HG02981 (cell line): ENCODE measurements at regions not wholly inside any gene's neighbourhood (a gene's known extent, or its start where the extent isn't known, plus 50 kb on each side); places are given as distances from the start of the nearest gene placed in this dataset.

Source experiments
- ATAC-seq: cut with Tn5 transposase; IDR thresholded peaks from one replicate; pipeline ENCODE4 v1.9.1; 2021; ENCODE audit warnings: mild to moderate bottlenecking, moderate library complexity; ENCODE audit not compliant: unreplicated experiment

DNA sequence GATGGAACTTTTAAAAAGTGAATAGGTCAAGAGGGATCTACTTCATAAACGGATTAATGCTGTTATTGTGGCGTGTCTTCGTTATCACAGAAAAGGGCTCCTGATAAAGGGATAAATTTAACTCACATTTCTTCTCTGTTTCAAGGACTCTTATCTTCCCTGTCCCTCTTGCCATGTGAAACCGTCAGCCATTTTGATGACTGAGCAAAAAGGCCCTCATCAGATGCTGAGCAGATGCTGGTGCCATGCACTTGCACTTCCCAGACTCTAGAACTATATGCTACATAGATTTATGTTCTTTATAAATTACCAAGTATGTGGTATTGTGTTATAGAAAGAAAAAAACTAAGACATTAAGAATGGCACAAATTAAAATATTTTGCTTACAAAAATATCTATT is 1011.8 kb upstream of the GBE1 start:
- ATAC-seq = no peak

GRCh38 chr3:82764521-82764920 is 1003.1 kb upstream of the GBE1 start:
- ATAC-seq = no peak

- no peak for ATAC-seq
Measured at GRCh38 chr3:82761858-82762257, 1000.4 kb upstream of the GBE1 start.

- no peak for ATAC-seq
Measured at GRCh38 chr3:82745544-82745943, 984.1 kb upstream of the GBE1 start.

DNA sequence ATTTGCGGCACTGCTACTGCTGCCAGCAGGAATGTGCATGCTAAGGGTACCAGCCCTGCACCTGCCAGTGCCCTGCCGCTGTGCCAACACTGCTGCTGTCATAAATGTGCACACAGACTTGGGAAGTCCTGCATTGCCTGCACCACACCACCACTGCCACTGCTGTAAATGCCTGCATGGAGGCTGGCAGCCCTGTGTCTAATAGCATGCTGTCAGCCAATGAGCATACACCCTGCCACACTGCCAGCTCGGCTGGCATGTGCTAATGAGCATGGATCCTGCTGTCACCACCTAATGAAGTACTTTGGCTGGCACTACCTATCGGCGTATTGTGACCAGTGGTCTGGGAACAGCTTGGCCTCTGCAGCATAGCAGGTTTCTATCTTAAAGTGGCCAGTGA is 981.8 kb upstream of the GBE1 start:
- ATAC-seq = no peak

DNA sequence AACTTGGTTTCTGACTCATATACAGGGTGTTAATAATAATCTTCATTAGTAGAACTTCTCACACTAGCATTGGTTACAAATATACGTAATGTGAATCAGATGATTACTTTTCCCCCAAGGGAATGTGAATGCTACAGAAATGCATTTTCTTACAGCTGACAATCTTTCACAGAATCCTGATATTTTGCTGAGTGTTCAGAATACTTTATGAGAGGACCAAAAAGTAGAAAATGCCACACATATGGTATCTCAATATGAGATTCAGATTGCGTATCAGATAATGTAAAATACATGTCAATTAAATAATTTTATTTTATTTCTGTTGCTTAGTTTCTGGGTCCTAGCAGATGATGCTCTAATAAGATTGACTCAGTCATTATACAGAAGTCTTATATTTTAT is 979.9 kb upstream of the GBE1 start:
- no peak for ATAC-seq

GRCh38 chr3:82739390-82739789 is 977.9 kb upstream of the GBE1 start:
- no peak for ATAC-seq

GRCh38 chr3:82736696-82737277 is 975.3 kb upstream of the GBE1 start:
- no peak for ATAC-seq

GRCh38 chr3:82715091-82715856 is 953.8 kb upstream of the GBE1 start:
- ATAC-seq = no peak

DNA sequence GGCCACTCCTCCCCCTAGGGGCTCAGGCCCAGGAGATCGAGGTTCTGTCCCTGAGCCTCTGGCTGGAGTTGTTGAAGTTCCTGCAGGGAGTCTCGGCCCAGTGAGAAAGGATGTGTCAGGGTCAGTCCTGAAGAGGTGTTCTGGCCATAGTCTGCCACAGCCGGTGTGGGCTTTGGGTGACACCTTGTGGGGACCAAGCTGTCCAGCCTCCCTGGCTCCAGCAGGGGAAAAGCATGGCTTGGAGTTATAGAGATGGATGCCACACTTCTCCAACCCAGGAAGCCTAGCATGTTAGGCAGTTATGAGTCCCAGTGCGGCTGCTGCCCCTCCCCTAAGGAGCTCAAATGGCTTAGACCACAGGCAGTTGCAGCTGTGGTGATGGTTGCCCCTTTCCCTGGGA is 945.6 kb upstream of the GBE1 start:
- ATAC-seq = no peak

DNA sequence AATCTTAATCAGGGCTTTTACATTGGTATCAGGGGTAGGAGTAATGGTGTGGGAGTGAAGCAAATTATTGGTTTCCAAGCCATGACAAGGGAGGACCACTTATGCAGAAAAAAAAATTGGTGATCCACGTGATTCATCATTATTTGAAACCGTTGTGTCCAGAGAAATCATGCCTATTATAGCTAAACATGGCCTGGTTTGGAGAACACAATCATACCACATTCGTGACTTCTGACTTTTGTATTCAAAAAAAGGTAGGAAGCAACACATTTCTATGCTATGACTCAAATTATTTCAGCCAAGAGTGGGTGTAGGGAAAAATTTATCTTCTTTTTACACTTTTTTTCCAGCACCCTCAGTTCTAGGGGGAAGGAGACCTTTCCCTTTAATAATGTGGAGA is 924.3 kb upstream of the GBE1 start:
- ATAC-seq = no peak

GRCh38 chr3:82676356-82677026 is 915.0 kb upstream of the GBE1 start:
- ATAC-seq = no peak

DNA sequence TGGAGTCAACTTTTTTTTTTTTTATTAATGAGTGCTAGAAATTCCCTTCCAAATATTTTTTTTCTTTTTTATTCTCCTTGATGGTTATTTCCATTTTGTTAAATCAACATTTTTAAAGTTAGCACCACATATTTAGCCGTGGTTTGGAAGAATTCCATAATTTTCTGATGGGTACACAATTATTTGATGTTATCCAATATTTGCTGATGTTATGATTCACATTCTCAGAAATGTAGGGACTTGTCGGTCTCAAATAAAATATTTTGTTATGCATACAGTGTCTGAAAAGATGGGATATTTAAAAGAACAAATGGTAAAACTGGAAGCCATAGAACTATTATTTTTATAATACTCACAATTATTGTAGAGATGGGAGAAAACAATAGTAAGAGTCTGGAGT is 911.5 kb upstream of the GBE1 start:
- no peak for ATAC-seq

DNA sequence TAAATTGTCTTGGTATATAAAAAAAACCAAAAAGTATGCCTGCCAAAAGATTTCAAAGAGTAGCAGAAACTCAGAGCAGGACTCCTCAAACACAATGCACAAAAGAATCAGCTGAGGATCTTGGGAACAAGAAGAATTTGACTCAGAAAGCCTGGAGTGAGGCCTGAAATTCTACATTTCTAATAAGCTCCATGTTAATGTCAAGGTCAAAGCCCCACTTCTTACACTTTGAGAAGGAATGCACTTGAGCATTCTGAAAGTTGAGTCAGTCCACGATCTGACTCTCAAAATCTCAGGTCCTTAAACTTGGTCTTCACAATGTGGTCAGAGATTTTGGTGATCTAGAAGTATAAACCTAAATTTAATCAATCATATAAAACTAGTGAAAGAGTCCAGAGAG is 910.0 kb upstream of the GBE1 start:
- no peak for ATAC-seq

DNA sequence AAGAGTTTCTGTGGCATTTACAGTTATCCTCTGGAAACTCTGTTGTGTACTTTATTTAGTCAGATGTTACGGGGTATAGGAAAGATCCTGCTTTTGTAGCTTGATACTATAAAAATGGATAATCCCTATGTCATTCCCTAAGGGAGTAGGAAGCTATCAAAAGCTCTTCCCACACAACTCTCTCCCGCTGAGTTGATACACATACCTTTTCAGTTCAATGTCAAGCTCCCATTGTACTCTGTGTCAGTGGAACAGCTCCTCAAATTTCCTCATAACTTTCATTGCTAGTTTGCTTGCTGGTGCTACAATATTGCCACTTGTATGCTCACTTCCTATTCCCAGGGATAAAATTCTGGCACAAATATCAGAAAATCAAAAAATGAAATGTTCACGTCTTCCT is 893.3 kb upstream of the GBE1 start:
- ATAC-seq = no peak

GRCh38 chr3:82643948-82644347 is 882.5 kb upstream of the GBE1 start:
- ATAC-seq = no peak

- no peak for ATAC-seq
Measured at GRCh38 chr3:82641701-82642100, 880.3 kb upstream of the GBE1 start.

DNA sequence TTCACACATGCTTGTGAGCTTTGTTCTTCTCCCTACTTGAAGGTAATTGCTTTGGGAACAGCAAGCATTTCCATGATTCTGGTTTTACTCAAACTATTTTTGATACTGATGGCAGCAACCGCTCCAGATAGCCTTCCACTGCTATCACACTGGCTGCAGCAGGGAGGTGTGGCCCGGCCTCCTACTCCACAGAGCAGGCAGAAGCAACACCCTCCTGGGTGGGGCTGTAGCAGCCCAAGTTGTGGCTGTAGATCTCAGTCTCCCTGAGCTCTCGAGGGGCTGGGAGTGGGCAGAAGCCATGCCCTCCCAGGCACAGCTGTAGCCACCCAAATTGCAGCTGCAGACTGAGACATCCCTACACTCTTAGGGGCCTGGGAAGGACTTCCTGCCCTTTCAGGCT is 878.8 kb upstream of the GBE1 start:
- no peak for ATAC-seq

GRCh38 chr3:82637574-82637973 is 876.1 kb upstream of the GBE1 start:
- no peak for ATAC-seq

DNA sequence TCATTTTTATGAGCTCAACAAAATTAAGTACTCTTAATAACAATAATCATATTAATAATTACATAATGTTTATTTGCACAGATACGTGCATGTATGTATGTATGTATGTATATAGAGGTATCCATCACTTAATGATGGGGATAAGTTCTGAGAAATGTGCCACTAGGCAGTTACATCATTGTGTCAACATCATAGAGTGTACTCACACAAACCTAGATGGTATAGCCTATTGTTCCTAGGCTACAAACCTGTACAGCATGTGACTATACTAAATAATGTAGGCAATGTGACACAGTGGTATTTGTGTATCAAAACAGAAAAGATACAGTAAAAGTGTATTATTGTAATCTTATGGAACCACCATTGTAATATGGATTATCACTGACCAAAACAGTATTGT is 874.7 kb upstream of the GBE1 start:
- ATAC-seq = no peak

DNA sequence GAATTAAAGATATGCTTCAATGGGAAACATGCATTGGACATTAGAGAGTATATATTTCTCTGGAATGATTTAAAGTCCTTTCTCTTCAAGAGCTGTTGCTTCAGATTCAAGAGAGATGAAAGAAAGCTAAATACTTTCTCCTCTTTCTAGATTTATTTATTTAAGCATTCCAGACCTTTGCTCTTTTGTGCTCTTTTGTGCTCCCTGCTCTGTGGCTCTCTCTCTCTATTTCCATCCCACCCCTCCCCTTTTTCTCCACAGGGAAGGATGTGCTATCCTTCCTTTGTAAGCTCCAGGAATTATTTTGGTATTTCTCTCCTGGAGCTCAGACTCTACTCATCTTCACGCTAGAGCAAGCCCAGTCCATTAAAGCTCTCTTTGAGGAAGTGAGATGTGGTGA is 871.9 kb upstream of the GBE1 start:
- ATAC-seq = no peak

DNA sequence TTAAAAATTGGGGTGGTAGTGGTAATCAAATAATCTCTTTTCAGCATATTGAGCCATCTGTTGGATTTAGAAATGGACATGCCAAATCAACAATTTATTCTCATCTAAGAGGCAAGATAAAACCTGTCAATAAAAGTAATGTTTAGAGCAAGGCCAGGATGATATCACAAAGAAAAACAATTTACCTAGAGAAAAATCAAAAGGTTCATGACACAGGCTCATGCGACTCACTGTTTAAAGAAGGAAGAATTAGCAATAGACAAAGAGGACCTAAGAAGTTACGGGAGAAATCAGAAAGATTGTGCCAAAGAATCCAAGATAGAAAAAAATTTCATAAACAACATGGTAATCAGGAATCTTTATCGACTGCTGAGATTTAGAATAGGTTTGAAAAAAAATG is 868.5 kb upstream of the GBE1 start:
- ATAC-seq = no peak
